ENCODE measurements at regions not wholly inside any gene's neighbourhood (a gene's known extent, or its start where the extent isn't known, plus 50 kb on each side); places are given as distances from the start of the nearest gene placed in this dataset.

DNA sequence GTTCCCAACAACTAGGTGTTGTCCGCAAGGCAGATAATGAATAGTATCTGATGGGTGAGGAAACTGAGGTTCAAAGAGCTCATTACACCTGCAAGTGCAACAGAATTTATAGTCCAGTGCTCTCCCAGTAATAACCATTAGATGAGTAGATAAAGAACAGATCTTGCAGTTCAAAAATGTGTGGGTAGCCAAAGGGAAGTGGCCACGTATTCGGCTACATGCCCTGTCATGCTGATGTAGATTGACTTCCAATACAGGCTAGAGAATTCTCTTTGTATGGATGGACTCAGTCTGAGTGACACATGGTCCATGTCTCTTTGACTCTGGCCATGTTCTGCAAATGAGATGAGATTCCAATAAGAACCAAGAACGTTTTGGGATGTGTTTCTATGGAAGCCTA is 187.9 kb upstream of the LPP start:
- Mint-ChIP-seq H3K36me3 (ENCODE audit: unreplicated experiment) (no peaks in the 10 kb centered on the region), H3K4me1 (ENCODE audit: unreplicated experiment) (no peaks in the 10 kb centered on the region), H3K9me3 (ENCODE audit: unreplicated experiment) (no peaks in the 10 kb centered on the region), H3K27ac (ENCODE audit: unreplicated experiment) (no peak overlapping the region), H3K27me3 (ENCODE audit: unreplicated experiment) (no peaks in the 10 kb centered on the region), H3K4me3 (ENCODE audit: unreplicated experiment) (no peak overlapping the region)
- DNase-seq (ENCODE audit: extremely low spot score, unreplicated experiment) = no peak
- TF ChIP-seq, protein P1, sequence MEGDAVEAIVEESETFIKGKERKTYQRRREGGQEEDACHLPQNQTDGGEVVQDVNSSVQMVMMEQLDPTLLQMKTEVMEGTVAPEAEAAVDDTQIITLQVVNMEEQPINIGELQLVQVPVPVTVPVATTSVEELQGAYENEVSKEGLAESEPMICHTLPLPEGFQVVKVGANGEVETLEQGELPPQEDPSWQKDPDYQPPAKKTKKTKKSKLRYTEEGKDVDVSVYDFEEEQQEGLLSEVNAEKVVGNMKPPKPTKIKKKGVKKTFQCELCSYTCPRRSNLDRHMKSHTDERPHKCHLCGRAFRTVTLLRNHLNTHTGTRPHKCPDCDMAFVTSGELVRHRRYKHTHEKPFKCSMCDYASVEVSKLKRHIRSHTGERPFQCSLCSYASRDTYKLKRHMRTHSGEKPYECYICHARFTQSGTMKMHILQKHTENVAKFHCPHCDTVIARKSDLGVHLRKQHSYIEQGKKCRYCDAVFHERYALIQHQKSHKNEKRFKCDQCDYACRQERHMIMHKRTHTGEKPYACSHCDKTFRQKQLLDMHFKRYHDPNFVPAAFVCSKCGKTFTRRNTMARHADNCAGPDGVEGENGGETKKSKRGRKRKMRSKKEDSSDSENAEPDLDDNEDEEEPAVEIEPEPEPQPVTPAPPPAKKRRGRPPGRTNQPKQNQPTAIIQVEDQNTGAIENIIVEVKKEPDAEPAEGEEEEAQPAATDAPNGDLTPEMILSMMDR (IDR thresholded peaks at IDR 0.05) = no peak

DNA sequence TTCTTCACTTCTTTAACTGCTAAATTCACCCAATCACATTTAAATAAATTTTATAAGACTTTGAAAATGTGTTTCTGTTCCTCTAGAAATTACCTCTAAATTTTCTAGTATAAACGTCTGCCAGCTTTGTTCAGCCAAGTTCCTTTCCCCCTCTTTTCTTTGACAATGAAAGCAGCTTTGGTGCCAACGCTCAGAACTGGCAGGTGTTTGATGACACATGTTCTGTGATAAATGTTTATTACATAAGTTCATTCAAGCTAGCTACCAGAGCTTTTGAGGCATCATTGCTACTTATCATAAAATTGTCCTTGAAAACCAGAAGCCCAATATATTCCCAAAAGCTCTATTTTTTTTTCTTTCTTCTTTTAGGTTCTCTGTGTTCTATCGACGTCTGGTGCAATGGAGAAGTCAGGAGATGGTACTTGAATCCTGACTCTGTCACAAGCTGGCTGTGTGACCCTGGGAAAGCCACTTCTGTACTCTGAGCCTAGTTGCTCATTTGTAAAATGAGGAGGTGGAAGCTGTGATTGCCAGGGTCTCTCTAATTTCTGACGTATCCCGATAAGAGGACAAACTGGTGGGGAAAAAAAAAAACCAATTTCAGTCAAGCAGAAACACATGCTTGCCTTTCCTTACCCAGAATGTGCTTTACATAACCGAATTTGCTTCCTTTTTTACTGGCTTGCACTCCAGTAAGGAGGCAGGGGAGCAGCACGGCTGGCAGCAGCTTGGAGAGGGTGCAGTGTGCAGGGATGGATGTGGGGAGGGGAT is 187.1 kb upstream of the LPP start:
- Mint-ChIP-seq H3K4me1 (ENCODE audit: unreplicated experiment) (no peaks in the 10 kb centered on the region), H3K27ac (ENCODE audit: unreplicated experiment) (no peak overlapping the region), H3K27me3 (ENCODE audit: unreplicated experiment) (no peaks in the 10 kb centered on the region), H3K9me3 (ENCODE audit: unreplicated experiment) (no peaks in the 10 kb centered on the region), H3K4me3 (ENCODE audit: unreplicated experiment) (no peak overlapping the region), H3K36me3 (ENCODE audit: unreplicated experiment) (no peaks in the 10 kb centered on the region)
- DNase-seq (ENCODE audit: extremely low spot score, unreplicated experiment) = no peak
- TF ChIP-seq, protein P1 (IDR thresholded peaks at IDR 0.05) = no peak

DNA sequence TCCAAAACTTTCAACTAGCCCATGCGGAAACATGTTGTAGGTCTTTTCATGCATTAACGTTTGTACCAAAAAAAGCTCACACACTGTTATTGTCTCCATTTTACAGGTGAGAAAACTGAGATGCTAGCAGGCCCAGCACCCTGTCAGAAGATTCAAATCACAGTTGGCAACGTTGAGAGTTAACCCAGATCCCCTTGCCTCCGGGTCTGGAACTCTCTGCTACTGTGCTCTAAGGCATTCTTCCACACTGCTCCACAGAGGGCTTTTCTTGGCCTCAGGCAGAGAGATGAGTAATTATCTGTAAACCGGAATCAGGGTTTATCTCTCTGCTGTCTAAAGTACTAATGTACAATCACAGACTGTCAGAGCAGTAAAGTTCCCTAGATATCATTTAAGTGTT is 186.0 kb upstream of the LPP start:
- no peaks in the 10 kb centered on the region for H3K36me3 Mint-ChIP-seq (ENCODE audit: unreplicated experiment)
- H3K4me3 Mint-ChIP-seq (ENCODE audit: unreplicated experiment) = no peak overlapping the region
- H3K27me3 Mint-ChIP-seq (ENCODE audit: unreplicated experiment) = no peaks in the 10 kb centered on the region
- H3K9me3 Mint-ChIP-seq (ENCODE audit: unreplicated experiment) = no peaks in the 10 kb centered on the region
- DNase-seq (ENCODE audit: extremely low spot score, unreplicated experiment) = no peak
- H3K4me1 Mint-ChIP-seq (ENCODE audit: unreplicated experiment) = no peaks in the 10 kb centered on the region
- H3K27ac Mint-ChIP-seq (ENCODE audit: unreplicated experiment) = no peak overlapping the region
- TF ChIP-seq, protein P1 (IDR thresholded peaks at IDR 0.05) = no peak

DNA sequence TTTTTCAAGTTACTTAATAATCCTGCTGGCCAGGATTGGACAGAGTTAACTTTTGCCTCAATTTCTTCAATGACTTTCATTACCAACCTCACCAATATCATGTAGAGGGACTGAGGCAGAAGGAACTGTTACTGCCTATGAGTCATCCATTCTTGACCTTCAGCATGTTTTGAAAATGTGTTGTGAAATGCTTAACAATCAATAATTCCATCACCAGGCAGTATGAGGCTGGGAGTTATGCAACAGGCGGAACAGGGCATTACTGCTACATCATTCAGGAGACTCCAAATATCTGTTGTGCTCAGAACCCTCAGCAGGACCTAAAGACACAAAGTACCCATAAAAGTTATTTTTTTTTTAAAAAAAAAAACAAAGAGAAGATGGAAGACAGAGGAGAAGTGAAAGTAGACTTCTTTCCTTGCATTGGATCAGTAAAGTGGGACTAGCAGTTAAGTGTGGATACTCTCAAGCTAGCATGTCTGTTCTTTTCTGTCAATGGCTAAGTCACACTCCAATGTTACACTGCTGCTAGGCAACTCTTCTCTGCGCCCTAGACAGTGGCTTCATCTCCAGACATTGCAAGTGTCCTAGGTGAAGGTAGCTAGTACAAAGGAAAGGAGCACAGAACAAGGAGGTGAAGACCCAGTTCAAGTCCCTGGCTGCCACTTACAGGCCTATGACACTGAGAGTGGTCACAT is 184.9 kb upstream of the LPP start:
- H3K27ac Mint-ChIP-seq (ENCODE audit: unreplicated experiment) = no peak overlapping the region
- no peaks in the 10 kb centered on the region for H3K4me1 Mint-ChIP-seq (ENCODE audit: unreplicated experiment)
- H3K4me3 Mint-ChIP-seq (ENCODE audit: unreplicated experiment) = no peak overlapping the region
- no peaks in the 10 kb centered on the region for H3K36me3 Mint-ChIP-seq (ENCODE audit: unreplicated experiment)
- DNase-seq (ENCODE audit: extremely low spot score, unreplicated experiment) = no peak
- TF ChIP-seq, protein P1 (IDR thresholded peaks at IDR 0.05) = no peak
- no peaks in the 10 kb centered on the region for H3K9me3 Mint-ChIP-seq (ENCODE audit: unreplicated experiment)
- H3K27me3 Mint-ChIP-seq (ENCODE audit: unreplicated experiment) = no peaks in the 10 kb centered on the region

DNA sequence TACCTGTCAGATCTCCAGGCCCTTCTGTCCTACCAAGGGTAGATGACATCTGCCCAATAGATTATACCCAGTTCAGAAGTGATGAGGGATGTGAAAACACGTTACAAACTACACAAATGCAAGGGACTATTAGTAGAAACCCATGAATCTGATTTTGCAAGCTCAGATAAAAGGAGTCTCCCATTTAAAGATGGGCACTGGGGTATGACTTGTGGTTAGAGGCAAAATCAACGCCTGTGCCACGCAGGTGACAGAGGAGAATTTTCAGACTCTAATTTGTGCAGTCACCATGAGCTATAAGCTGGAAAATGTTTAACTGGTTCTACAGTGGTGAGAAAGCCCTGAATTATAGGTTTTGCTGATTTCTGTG is 184.4 kb upstream of the LPP start:
- no peaks in the 10 kb centered on the region for H3K9me3 Mint-ChIP-seq (ENCODE audit: unreplicated experiment)
- no peaks in the 10 kb centered on the region for H3K27me3 Mint-ChIP-seq (ENCODE audit: unreplicated experiment)
- H3K27ac Mint-ChIP-seq (ENCODE audit: unreplicated experiment) = no peak overlapping the region
- no peaks in the 10 kb centered on the region for H3K4me1 Mint-ChIP-seq (ENCODE audit: unreplicated experiment)
- H3K36me3 Mint-ChIP-seq (ENCODE audit: unreplicated experiment) = no peaks in the 10 kb centered on the region
- TF ChIP-seq, protein P1 (IDR thresholded peaks at IDR 0.05) = no peak
- no peak for DNase-seq (ENCODE audit: extremely low spot score, unreplicated experiment)
- H3K4me3 Mint-ChIP-seq (ENCODE audit: unreplicated experiment) = no peak overlapping the region

All from osteocyte (in vitro differentiated cells).